Parathyroid adenoma (tissue), 2 donors: ENCODE measurements at regions not wholly inside any gene's neighbourhood (a gene's known extent, or its start where the extent isn't known, plus 50 kb on each side); places are given as distances from the start of the nearest gene placed in this dataset.

ENCODE experiments used
- H2AFZ ChIP-seq: fragments of 300-600 bp; sonication (generic); one replicate; pipeline ENCODE4 v1.7.0; 2017; ENCODE audit warnings: antibody characterized with exemption, mild to moderate bottlenecking
- H3K27ac ChIP-seq: fragments of 300-600 bp; sonication (generic); one replicate; pipeline ENCODE4 v1.7.0; 2017
- H3K27me3 ChIP-seq: fragments of 300-600 bp; sonication (generic); one replicate; pipeline ENCODE4 v1.7.0; 2017; ENCODE audit warnings: low read length; ENCODE audit not compliant: control insufficient read depth, insufficient read depth
- H3K36me3 ChIP-seq: fragments of 300-600 bp; sonication (generic); one replicate; pipeline ENCODE4 v1.7.0; 2017; ENCODE audit warnings: low read length; ENCODE audit not compliant: control insufficient read depth, insufficient read depth
- H3K4me1 ChIP-seq: fragments of 300-600 bp; sonication (generic); one replicate; pipeline ENCODE4 v1.7.0; 2017; ENCODE audit warnings: control low read depth
- H3K4me2 ChIP-seq: fragments of 300-600 bp; sonication (generic); one replicate; pipeline ENCODE4 v1.7.0; 2017; ENCODE audit warnings: low read length
- H3K4me3 ChIP-seq: fragments of 300-600 bp; sonication (generic); one replicate; pipeline ENCODE4 v1.7.0; 2017; ENCODE audit warnings: low read depth, low read length
- H3K79me2 ChIP-seq: fragments of 300-600 bp; sonication (generic); one replicate; pipeline ENCODE4 v1.7.0; 2017; ENCODE audit warnings: control low read depth
- H3K9ac ChIP-seq: fragments of 300-600 bp; sonication (generic); one replicate; pipeline ENCODE4 v1.7.0; 2017; ENCODE audit warnings: mild to moderate bottlenecking
- H3K9me3 ChIP-seq: fragments of 300-600 bp; sonication (generic); one replicate; pipeline ENCODE4 v1.7.0; 2017; ENCODE audit warnings: low read length; ENCODE audit not compliant: control insufficient read depth
- CTCF ChIP-seq: fragments of 300-600 bp; sonication (generic); IDR thresholded peaks from one replicate; pipeline ENCODE4 v1.7.0; 2017; ENCODE audit warnings: antibody characterized with exemption, mild to moderate bottlenecking
- donor health status: primary hyperparathyroidism.

GRCh38 chr2:63786471-63786870 lies 55.2 kb upstream of the UGP2 start:
- Histone ChIP-seq H3K4me1 (no peaks in the 10 kb centered on the region), H3K4me2 (no peak overlapping the region), H3K79me2 (no peaks in the 10 kb centered on the region), H3K4me3 (no peak overlapping the region), H3K36me3 (no peaks in the 10 kb centered on the region), H3K27me3 (no peaks in the 10 kb centered on the region), H2AFZ (no peak overlapping the region), H3K9me3 (no peaks in the 10 kb centered on the region), H3K9ac (no peak overlapping the region), H3K27ac (no peak overlapping the region)
- no peak for TF ChIP-seq CTCF

- no peak overlapping the region for H3K4me3 ChIP-seq
- H3K4me2 ChIP-seq: no peak overlapping the region
- no peak overlapping the region for H3K27ac ChIP-seq
- no peak overlapping the region for H3K9ac ChIP-seq
- H3K36me3 ChIP-seq: no peaks in the 10 kb centered on the region
- H3K4me1 ChIP-seq: no peaks in the 10 kb centered on the region
- no peaks in the 10 kb centered on the region for H3K9me3 ChIP-seq
- no peak for TF ChIP-seq CTCF
- no peaks in the 10 kb centered on the region for H3K27me3 ChIP-seq
- no peak overlapping the region for H2AFZ ChIP-seq
- H3K79me2 ChIP-seq: no peaks in the 10 kb centered on the region
Measured at GRCh38 chr2:63788071-63788470, 53.6 kb upstream of the UGP2 start.

DNA sequence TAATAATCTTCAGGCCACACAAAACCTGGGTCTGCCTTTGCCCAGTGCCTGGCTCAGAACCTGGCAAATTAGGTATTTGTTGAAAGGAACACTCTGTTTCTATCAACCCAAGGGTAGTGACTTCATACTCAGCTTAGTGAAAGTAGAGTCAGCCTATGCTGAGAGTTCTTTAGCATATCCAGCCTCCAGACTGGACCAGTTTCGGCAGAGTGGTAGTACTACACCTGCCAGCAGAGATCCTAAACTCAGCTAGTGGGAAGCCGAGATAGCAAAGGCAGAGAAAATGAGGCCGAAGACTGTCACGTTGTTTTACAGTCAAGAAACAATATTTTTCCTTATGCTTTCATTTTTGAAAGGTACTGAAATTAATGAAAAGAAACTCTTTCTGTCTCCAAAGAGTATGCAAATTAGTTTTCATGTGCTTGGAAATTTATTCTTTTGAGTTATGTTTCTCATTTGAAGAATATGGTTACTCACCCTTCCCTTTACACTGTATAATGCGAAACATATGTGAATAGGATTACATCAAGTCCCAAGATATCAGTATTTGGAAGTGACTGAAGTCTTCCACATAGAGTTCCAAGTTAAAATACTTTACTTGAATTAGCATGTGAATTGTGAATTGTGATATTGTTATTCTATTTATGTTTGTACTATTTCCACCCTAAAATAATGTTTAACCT lies 52.2 kb upstream of the UGP2 start:
- Histone ChIP-seq H3K4me2 (no peak overlapping the region), H3K9ac (no peak overlapping the region), H3K9me3 (no peaks in the 10 kb centered on the region), H3K36me3 (no peaks in the 10 kb centered on the region), H3K79me2 (no peaks in the 10 kb centered on the region), H3K27ac (no peak overlapping the region), H3K4me1 (no peaks in the 10 kb centered on the region), H3K4me3 (no peak overlapping the region), H2AFZ (no peak overlapping the region), H3K27me3 (no peaks in the 10 kb centered on the region)
- TF ChIP-seq CTCF: no peak

- H3K4me1 ChIP-seq: no peaks in the 10 kb centered on the region
- H3K9ac ChIP-seq: no peak overlapping the region
Measured at GRCh38 chr2:63790491-63790890, 51.2 kb upstream of the UGP2 start.

More at GRCh38 chr2:63790491-63790890, 51.2 kb upstream of the UGP2 start:
- H3K27ac ChIP-seq: no peak overlapping the region
- TF ChIP-seq CTCF: no peak
- no peaks in the 10 kb centered on the region for H3K9me3 ChIP-seq
- H3K4me3 ChIP-seq: no peak overlapping the region
- no peaks in the 10 kb centered on the region for H3K27me3 ChIP-seq
- no peaks in the 10 kb centered on the region for H3K36me3 ChIP-seq
- no peaks in the 10 kb centered on the region for H3K79me2 ChIP-seq
- H3K4me2 ChIP-seq: no peak overlapping the region
- no peak overlapping the region for H2AFZ ChIP-seq
